ENCODE measurements at regions not wholly inside any gene's neighbourhood (a gene's known extent, or its start where the extent isn't known, plus 50 kb on each side); places are given as distances from the start of the nearest gene placed in this dataset.

DNA sequence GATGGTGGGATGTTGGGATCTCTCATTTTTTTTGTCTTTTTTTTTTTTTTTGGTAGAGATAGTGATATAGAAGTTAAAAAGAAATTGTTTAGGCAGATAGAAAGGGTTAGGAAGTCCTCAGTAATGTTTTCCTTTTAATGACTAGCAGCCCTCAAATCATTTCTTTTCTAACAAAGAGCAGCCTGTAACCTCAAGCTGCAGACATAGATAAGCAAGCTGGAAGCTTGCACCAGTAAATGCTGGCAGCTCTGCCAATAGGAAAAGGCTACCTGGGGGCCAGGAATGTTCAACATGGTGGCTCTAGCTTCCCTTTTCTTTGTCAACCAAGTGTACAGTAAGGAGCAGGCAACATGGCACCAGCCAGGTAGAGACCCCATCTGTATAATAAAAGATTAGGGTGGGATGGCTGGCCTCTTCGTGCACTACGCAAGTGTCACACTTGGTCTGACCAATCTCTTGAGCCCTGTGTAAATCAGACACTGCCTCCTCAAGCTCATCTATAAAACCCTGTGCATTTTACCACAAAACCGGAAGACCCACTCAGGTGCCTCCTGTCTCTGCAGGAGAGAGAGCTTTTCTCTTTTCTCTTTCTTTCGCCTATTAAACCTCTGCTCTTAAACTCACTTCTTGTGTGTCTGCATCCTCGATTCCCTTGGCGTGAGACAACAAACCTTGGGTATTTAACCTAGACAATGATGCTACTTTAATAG is 212.9 kb downstream of the SNX10 start:
- no peaks in the 10 kb centered on the region for H3K4me1 ChIP-seq
- intact Hi-C loops (cut with DNase I): no loop called here

DNA sequence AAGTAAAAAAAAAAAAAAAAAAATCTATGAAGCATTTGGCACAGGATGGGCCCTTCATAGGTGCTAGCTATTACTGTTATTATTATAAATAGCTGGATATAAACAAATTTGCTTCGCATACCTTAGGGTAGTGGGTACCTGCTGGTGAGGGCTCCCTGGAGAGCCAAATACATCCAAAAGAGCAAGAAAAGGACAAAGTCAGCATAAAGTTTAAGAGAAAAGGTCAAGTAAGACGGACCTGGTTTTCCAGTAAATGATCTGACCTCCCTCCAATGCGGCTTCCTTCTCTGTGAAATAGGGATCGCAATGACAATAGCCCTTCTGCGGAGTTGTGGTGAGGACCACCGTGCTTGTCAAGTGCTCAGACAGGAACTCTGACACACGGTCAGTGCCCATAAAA is 214.5 kb downstream of the SNX10 start:
- H3K4me3 ChIP-seq: no peak overlapping the region
- no peaks in the 10 kb centered on the region for H3K9me3 ChIP-seq
- no peak for TF ChIP-seq POLR2AphosphoS5 (IDR thresholded peaks at IDR 0.05; ENCODE audit: insufficient read depth in 1 of 2, low read depth in 1 of 2)
- no peak for TF ChIP-seq POLR2A (IDR thresholded peaks at IDR 0.05)
- TF ChIP-seq, protein P1, sequence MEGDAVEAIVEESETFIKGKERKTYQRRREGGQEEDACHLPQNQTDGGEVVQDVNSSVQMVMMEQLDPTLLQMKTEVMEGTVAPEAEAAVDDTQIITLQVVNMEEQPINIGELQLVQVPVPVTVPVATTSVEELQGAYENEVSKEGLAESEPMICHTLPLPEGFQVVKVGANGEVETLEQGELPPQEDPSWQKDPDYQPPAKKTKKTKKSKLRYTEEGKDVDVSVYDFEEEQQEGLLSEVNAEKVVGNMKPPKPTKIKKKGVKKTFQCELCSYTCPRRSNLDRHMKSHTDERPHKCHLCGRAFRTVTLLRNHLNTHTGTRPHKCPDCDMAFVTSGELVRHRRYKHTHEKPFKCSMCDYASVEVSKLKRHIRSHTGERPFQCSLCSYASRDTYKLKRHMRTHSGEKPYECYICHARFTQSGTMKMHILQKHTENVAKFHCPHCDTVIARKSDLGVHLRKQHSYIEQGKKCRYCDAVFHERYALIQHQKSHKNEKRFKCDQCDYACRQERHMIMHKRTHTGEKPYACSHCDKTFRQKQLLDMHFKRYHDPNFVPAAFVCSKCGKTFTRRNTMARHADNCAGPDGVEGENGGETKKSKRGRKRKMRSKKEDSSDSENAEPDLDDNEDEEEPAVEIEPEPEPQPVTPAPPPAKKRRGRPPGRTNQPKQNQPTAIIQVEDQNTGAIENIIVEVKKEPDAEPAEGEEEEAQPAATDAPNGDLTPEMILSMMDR (IDR thresholded peaks at IDR 0.05): no peak
- H3K27ac ChIP-seq: no peak overlapping the region
- no peaks in the 10 kb centered on the region for H3K36me3 ChIP-seq
- no peaks in the 10 kb centered on the region for H3K27me3 ChIP-seq
- DNase-seq (ENCODE audit: extremely low spot score in 2 of 2): no peak
- H3K4me1 ChIP-seq: no peaks in the 10 kb centered on the region
- intact Hi-C loops (cut with DNase I): no loop called here

More for the DNA sequence above, 212.9 kb downstream of the SNX10 start:
- H3K27me3 ChIP-seq: no peaks in the 10 kb centered on the region
- H3K4me3 ChIP-seq: no peak overlapping the region
- TF ChIP-seq, protein P1 (IDR thresholded peaks at IDR 0.05): no peak
- no peak overlapping the region for H3K27ac ChIP-seq
- H3K36me3 ChIP-seq: no peaks in the 10 kb centered on the region
- DNase-seq (ENCODE audit: extremely low spot score in 2 of 2): no peak
- no peaks in the 10 kb centered on the region for H3K9me3 ChIP-seq

DNA sequence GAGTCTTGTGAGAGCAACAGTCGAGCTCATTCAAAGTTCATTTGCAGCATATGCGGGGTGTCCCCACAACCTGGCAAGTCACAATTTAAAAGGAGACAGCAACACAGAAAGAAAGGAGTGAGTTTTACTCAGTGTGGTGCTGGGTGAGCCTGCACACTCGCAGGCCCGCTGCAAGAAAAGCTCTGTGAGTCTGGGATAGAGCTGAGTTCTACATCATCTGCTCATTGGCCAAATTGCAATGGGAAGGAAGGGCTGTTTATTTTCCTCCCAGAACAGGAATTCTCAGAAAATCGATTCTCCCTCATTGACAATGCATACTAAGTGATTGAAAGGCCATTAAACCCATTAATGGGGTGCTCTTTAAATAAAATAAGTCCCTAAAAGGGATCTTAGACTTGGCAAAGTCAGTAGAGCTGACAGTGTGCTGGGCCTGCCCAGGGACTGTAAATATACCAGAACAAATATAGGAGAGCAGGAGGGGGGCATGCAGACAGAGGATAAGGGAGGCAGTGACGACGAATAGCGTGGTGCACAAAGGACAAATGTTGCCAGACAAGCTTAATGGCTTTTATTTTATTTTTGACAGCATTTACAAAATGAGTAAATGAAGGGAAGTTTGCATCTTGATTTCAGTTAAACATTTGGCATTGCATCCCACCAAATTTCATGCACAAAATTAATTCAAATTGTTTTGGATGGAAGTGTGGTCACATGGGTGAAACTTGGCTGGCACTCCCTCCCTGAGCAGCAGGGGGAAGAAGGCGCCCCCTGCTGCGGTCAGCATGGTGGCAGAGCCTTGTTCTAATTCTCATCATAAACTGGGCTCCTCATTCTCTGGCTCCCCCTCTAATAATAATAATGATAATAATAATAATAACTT is 215.7 kb downstream of the SNX10 start:
- no peaks in the 10 kb centered on the region for H3K27me3 ChIP-seq
- no peak for DNase-seq (ENCODE audit: extremely low spot score in 2 of 2)
- H3K36me3 ChIP-seq: no peaks in the 10 kb centered on the region
- H3K27ac ChIP-seq: no peak overlapping the region
- H3K9me3 ChIP-seq: no peaks in the 10 kb centered on the region
- H3K4me1 ChIP-seq: no peaks in the 10 kb centered on the region
- intact Hi-C loops (cut with DNase I): no loop called here
- H3K4me3 ChIP-seq: no peak overlapping the region
- TF ChIP-seq POLR2A (IDR thresholded peaks at IDR 0.05): no peak
- no peak for TF ChIP-seq POLR2AphosphoS5 (IDR thresholded peaks at IDR 0.05; ENCODE audit: insufficient read depth in 1 of 2, low read depth in 1 of 2)
- TF ChIP-seq, protein P1 (IDR thresholded peaks at IDR 0.05): no peak

DNA sequence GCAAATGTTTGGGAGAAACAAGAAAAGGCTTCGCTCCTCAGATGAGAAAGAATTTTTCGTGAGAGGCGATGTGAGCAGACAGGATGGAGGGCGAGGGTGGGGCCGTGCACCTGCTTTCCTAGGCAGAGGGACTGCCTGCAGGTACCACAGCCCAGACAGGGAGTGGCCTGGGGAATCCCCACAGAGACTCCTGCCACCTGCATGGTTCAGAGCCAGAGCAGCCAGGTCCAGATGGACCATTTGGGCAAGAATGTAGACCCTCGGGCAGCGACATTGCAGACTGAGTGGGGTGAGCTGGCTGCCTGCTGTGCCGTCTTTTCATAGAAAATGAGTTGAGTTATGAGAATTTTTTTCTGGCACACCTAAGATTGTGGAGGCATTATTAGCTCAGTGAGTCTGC is 216.8 kb downstream of the SNX10 start:
- no peak for DNase-seq (ENCODE audit: extremely low spot score in 2 of 2)
- Histone ChIP-seq H3K4me3 (no peak overlapping the region), H3K27me3 (no peaks in the 10 kb centered on the region), H3K4me1 (no peaks in the 10 kb centered on the region), H3K36me3 (no peaks in the 10 kb centered on the region), H3K27ac (no peak overlapping the region), H3K9me3 (no peaks in the 10 kb centered on the region)
- intact Hi-C loops (cut with DNase I): no loop called here
- TF ChIP-seq, protein P1 (IDR thresholded peaks at IDR 0.05): no peak
- no peak for TF ChIP-seq POLR2A (IDR thresholded peaks at IDR 0.05)
- TF ChIP-seq POLR2AphosphoS5 (IDR thresholded peaks at IDR 0.05; ENCODE audit: insufficient read depth in 1 of 2, low read depth in 1 of 2): no peak

DNA sequence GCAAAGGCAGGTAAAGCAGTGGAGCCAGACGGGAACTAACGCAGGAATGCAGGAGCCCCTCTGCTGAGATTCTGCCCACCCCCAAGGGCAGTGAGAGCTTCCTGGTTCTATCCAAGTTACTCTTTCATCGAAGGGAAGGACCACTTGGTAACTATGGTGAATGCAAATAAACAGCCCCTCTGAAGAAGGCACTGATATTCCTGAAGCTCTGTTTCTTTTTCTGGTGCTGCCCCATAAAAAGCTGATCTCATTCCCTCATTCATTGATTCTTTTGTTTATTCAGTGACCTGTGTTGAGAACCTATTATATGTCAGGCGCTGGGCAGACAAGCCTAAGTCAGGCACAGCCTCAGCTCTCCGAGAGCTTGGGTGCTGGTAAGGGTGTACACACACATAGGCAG is 217.3 kb downstream of the SNX10 start:
- no peaks in the 10 kb centered on the region for H3K9me3 ChIP-seq
- H3K4me1 ChIP-seq: no peaks in the 10 kb centered on the region
- intact Hi-C loops (cut with DNase I): no loop called here
- H3K4me3 ChIP-seq: no peak overlapping the region
- DNase-seq (ENCODE audit: extremely low spot score in 2 of 2): no peak
- H3K27me3 ChIP-seq: no peaks in the 10 kb centered on the region
- no peak for TF ChIP-seq POLR2A (IDR thresholded peaks at IDR 0.05)
- TF ChIP-seq, protein P1 (IDR thresholded peaks at IDR 0.05): no peak
- TF ChIP-seq POLR2AphosphoS5 (IDR thresholded peaks at IDR 0.05; ENCODE audit: insufficient read depth in 1 of 2, low read depth in 1 of 2): no peak
- H3K36me3 ChIP-seq: no peaks in the 10 kb centered on the region
- H3K27ac ChIP-seq: no peak overlapping the region

Data from vagina (tissue), 2 donors.